WTC11 (cell line): ENCODE measurements at regions not wholly inside any gene's neighbourhood (a gene's known extent, or its start where the extent isn't known, plus 50 kb on each side); places are given as distances from the start of the nearest gene placed in this dataset.

Source experiments
- ATAC-seq: fragments of 200-7000 bp; cut with Tn5 transposase; 2 replicates; pipeline ENCODE4 v1.10.0; 2021; ENCODE audit warnings: mild to moderate bottlenecking, moderate library complexity
- CTCF ChIA-PET: fragments of 300-600 bp; sonication (Branson Sonifier 250); formaldehyde crosslinking; loops from one replicate; lab custom pipeline; 2021; ENCODE audit warnings: antibody characterized with exemption; lab: Charles Lee
- POLR2A ChIA-PET: fragments of 350-600 bp; sonication (Branson Sonifier 250); formaldehyde crosslinking; loops from one replicate; lab custom pipeline; 2021; ENCODE audit warnings: antibody characterized with exemption; lab: Charles Lee
- DNase-seq: peaks from one replicate; pipeline ENCODE4 v3.0.0; 2021; ENCODE audit warnings: low spot score
- H3K27ac Mint-ChIP-seq: 2 replicates; pipeline ENCODE4 v1.8.0; 2021; ENCODE audit warnings: mixed read lengths
- H3K27me3 Mint-ChIP-seq: 2 replicates; pipeline ENCODE4 v1.8.0; 2021; ENCODE audit warnings: low read depth, mild to moderate bottlenecking, moderate library complexity, mixed read lengths
- H3K36me3 Mint-ChIP-seq: 2 replicates; pipeline ENCODE4 v1.8.0; 2021; ENCODE audit warnings: mixed read lengths
- H3K4me1 Mint-ChIP-seq: 2 replicates; pipeline ENCODE4 v1.8.0; 2022; ENCODE audit warnings: mixed read lengths
- H3K4me3 Mint-ChIP-seq: 2 replicates; pipeline ENCODE4 v1.8.0; 2021; ENCODE audit warnings: mild to moderate bottlenecking, moderate library complexity, mixed read lengths
- H3K9me3 Mint-ChIP-seq: 2 replicates; pipeline ENCODE4 v1.8.0; 2021; ENCODE audit warnings: mixed read lengths
- CBFB ChIP-seq: sonication (generic); formaldehyde crosslinking; IDR thresholded peaks from 2 replicates; pipeline ENCODE4 v1.8.1; 2022; ENCODE audit warnings: mild to moderate bottlenecking, low read depth, missing genetic modification reagents
- CREB1 ChIP-seq: sonication (generic); formaldehyde crosslinking; IDR thresholded peaks from 2 replicates; pipeline ENCODE4 v1.8.0; 2023; ENCODE audit warnings: mild to moderate bottlenecking, missing genetic modification reagents
- MXD4 ChIP-seq: fragments of 250-450 bp; sonication (Bioruptor Pico); IDR thresholded peaks from 2 replicates; pipeline ENCODE4 v1.8.0; 2021; ENCODE audit warnings: mild to moderate bottlenecking, moderate library complexity, borderline replicate concordance
- NR2C2 ChIP-seq: sonication (generic); formaldehyde crosslinking; IDR thresholded peaks from 2 replicates; pipeline ENCODE4 v1.8.0; 2022; ENCODE audit warnings: mild to moderate bottlenecking, missing genetic modification reagents
- SMAD3 ChIP-seq: sonication (generic); formaldehyde crosslinking; IDR thresholded peaks from 2 replicates; pipeline ENCODE4 v1.8.0; 2022; ENCODE audit warnings: missing genetic modification reagents, mild to moderate bottlenecking, borderline replicate concordance
- ZBTB21 ChIP-seq: sonication (generic); formaldehyde crosslinking; IDR thresholded peaks from 2 replicates; pipeline ENCODE4 v1.8.1; 2023; ENCODE audit warnings: mild to moderate bottlenecking, missing genetic modification reagents, borderline replicate concordance
- ZNF138 ChIP-seq: sonication (generic); formaldehyde crosslinking; conservative IDR thresholded peaks from 2 replicates; pipeline ENCODE4 v1.8.1; 2022; ENCODE audit warnings: mild to moderate bottlenecking, moderate library complexity, missing genetic modification reagents
- ZNF317 ChIP-seq: sonication (generic); formaldehyde crosslinking; IDR thresholded peaks from 2 replicates; pipeline ENCODE4 v1.8.1; 2023; ENCODE audit warnings: low read depth, mild to moderate bottlenecking, moderate library complexity, missing genetic modification reagents, borderline replicate concordance
- ZNF396 ChIP-seq: fragments of 250-450 bp; sonication (Bioruptor Pico); IDR thresholded peaks from 2 replicates; pipeline ENCODE4 v1.8.0; 2021; ENCODE audit warnings: mild to moderate bottlenecking, moderate library complexity, borderline replicate concordance
- ZNF423 ChIP-seq: fragments of 250-450 bp; sonication (Bioruptor Pico); IDR thresholded peaks from 2 replicates; pipeline ENCODE4 v2.1.2; 2022; ENCODE audit warnings: mild to moderate bottlenecking, moderate library complexity
- TF ChIP-seq, protein P1 (sequence below): sonication (generic); formaldehyde crosslinking; IDR thresholded peaks from 2 replicates; pipeline ENCODE4 v1.8.0; 2023; ENCODE audit warnings: mild to moderate bottlenecking, missing genetic modification reagents
- TF ChIP-seq, protein P2 (sequence below): fragments of 250-450 bp; sonication (Bioruptor Pico); conservative IDR thresholded peaks from 2 replicates; pipeline ENCODE4 v1.9.0; 2021; ENCODE audit warnings: mild to moderate bottlenecking
- TF ChIP-seq, protein P3 (sequence below): fragments of 200-600 bp; IDR thresholded peaks from 2 replicates; pipeline ENCODE4 v1.8.0; 2022; ENCODE audit warnings: antibody characterized with exemption
- TF ChIP-seq, protein P4 (sequence below): sonication (generic); formaldehyde crosslinking; IDR thresholded peaks from 2 replicates; pipeline ENCODE4 v1.8.1; 2023; ENCODE audit warnings: mild to moderate bottlenecking, missing genetic modification reagents, moderate library complexity
- TF ChIP-seq, protein P5 (sequence below): sonication (generic); formaldehyde crosslinking; IDR thresholded peaks from 2 replicates; pipeline ENCODE4 v1.8.1; 2023; ENCODE audit warnings: mild to moderate bottlenecking, missing genetic modification reagents
- TF ChIP-seq, protein P6 (sequence below): sonication (generic); formaldehyde crosslinking; IDR thresholded peaks from 2 replicates; pipeline ENCODE4 v1.8.1; 2023; ENCODE audit warnings: mild to moderate bottlenecking, missing genetic modification reagents, moderate library complexity
- TF ChIP-seq, protein P7 (sequence below): sonication (generic); formaldehyde crosslinking; IDR thresholded peaks from 2 replicates; pipeline ENCODE4 v1.8.1; 2023; ENCODE audit warnings: mild to moderate bottlenecking, moderate library complexity, missing genetic modification reagents
- TF ChIP-seq, protein P8 (sequence below): fragments of 250-450 bp; sonication (Bioruptor Pico); IDR thresholded peaks from 2 replicates; pipeline ENCODE4 v1.9.0; 2021; ENCODE audit warnings: mild to moderate bottlenecking

DNA sequence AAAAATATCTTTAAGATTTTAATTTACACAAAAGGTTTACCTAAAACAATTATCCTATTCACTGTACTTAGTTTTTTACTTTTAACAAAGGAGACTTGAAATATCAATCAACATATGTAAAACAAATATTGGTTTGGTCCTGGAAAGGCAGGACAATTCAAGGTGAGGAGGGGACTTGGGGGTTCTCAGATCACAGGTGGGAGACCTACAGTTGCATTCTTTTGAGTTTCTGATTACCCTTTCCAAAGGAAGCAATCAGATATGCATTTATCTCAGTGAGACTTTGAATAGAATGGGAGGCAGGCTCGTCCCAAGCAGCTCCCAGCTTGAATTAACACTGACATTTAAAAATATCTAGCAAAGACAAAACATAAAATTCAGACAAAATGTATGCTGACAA lies 1917.3 kb downstream of the C4orf33 start:
- peak; percentile 36; the same call in 1 of the 2 replicates for ATAC-seq
- Mint-ChIP-seq H3K4me1 (peaks cover 12% of the 10 kb centered on the region), H3K9me3 (peaks cover 6% of the 10 kb centered on the region; the same call in 1 of the 2 replicates), H3K27ac (no peak overlapping the region; the same call in 1 of the 2 replicates), H3K27me3 (peaks cover 8% of the 10 kb centered on the region), H3K4me3 (no peak overlapping the region), H3K36me3 (no peaks in the 10 kb centered on the region)
- ChIA-PET POLR2A (no interaction called here), CTCF (no interaction called here)
- DNase-seq = no peak
- TF ChIP-seq ZNF396 (no peak), CBFB (CRISPR knock-in tag) (no peak)
- TF ChIP-seq, protein P1, sequence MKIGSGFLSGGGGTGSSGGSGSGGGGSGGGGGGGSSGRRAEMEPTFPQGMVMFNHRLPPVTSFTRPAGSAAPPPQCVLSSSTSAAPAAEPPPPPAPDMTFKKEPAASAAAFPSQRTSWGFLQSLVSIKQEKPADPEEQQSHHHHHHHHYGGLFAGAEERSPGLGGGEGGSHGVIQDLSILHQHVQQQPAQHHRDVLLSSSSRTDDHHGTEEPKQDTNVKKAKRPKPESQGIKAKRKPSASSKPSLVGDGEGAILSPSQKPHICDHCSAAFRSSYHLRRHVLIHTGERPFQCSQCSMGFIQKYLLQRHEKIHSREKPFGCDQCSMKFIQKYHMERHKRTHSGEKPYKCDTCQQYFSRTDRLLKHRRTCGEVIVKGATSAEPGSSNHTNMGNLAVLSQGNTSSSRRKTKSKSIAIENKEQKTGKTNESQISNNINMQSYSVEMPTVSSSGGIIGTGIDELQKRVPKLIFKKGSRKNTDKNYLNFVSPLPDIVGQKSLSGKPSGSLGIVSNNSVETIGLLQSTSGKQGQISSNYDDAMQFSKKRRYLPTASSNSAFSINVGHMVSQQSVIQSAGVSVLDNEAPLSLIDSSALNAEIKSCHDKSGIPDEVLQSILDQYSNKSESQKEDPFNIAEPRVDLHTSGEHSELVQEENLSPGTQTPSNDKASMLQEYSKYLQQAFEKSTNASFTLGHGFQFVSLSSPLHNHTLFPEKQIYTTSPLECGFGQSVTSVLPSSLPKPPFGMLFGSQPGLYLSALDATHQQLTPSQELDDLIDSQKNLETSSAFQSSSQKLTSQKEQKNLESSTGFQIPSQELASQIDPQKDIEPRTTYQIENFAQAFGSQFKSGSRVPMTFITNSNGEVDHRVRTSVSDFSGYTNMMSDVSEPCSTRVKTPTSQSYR (CRISPR knock-in tag) = no peak
- TF ChIP-seq, protein P2, sequence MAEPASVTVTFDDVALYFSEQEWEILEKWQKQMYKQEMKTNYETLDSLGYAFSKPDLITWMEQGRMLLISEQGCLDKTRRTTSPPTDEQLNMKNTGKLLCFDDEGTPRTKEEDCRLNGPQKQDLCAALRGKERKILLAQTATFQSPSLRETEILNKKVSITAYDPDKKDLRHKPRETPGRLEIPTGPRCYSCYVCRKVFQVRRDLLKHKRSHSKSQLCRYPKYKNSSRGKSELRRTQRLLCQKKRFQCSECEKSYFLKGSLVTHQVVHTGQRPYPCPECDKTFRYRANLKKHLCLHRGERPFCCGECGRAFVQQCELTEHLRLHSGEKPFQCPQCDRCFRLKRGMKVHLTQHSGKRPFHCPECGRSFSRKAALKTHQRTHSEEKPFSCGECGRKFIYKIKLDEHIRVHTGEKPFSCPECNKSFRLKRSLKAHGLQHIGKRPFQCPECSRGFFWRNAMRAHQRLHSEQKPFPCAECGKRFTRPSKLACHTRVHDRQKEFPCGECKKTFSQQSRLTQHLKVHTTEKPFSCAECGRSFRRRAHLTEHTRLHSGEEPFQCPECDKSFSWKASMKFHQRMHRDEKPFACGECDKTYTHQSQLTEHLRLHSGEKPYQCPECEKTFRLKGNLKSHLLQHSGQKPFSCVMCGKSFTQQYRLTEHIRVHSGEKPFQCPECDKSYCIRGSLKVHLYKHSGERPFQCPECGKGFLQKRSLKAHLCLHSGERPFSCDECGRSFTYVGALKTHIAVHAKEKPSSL (CRISPR knock-in tag) = no peak

DNA sequence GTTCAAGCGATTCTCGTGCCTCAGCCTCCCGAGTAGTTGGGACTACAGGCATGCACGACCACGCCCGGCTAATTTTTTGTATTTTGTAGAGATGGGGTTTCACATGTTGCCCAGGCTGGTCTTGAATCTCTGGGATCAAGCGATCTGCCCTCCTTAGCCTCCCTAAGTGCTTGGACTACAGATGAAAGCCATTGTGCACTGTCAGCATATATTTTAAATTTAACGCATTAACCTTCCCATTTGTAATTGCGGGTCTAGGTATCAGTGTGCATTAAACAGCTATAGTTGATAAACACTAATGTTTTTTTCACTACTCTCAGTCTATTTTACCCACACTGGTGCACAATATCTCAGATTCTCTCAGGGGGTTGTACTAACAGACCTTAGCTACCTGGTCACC lies 1930.8 kb downstream of the C4orf33 start:
- H3K27me3 Mint-ChIP-seq = no peaks in the 10 kb centered on the region
- no peak for ATAC-seq

DNA sequence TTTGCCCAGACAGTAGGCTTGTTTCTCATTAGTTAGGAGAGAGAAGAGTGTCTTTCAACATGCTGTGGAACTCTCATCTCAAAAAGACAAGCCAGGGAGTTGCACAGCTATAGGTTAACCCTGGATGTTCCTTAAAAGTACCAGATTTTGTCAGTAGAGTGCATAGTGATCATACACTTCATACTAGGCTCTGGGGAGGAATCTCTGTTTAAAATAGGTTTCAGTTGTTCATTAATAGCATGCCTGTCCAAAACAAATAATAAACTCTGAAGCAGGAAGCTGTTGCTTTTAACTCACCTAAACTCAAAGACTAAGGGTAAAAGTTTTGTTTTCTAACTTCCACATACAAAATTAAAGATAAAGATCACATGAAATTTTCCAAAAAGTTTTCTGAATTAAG lies 1948.4 kb downstream of the C4orf33 start:
- DNase-seq = no peak
- no peaks in the 10 kb centered on the region for H3K27me3 Mint-ChIP-seq
- H3K4me1 Mint-ChIP-seq = peaks cover 7% of the 10 kb centered on the region; the same call in 1 of the 2 replicates
- H3K4me3 Mint-ChIP-seq = no peak overlapping the region
- ChIA-PET POLR2A (no interaction called here), CTCF (no interaction called here)
- H3K27ac Mint-ChIP-seq = no peak overlapping the region
- H3K9me3 Mint-ChIP-seq = no peaks in the 10 kb centered on the region
- no peaks in the 10 kb centered on the region for H3K36me3 Mint-ChIP-seq
- ATAC-seq = no peak
- TF ChIP-seq, protein P3, sequence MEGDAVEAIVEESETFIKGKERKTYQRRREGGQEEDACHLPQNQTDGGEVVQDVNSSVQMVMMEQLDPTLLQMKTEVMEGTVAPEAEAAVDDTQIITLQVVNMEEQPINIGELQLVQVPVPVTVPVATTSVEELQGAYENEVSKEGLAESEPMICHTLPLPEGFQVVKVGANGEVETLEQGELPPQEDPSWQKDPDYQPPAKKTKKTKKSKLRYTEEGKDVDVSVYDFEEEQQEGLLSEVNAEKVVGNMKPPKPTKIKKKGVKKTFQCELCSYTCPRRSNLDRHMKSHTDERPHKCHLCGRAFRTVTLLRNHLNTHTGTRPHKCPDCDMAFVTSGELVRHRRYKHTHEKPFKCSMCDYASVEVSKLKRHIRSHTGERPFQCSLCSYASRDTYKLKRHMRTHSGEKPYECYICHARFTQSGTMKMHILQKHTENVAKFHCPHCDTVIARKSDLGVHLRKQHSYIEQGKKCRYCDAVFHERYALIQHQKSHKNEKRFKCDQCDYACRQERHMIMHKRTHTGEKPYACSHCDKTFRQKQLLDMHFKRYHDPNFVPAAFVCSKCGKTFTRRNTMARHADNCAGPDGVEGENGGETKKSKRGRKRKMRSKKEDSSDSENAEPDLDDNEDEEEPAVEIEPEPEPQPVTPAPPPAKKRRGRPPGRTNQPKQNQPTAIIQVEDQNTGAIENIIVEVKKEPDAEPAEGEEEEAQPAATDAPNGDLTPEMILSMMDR = no peak
- TF ChIP-seq, protein P4, sequence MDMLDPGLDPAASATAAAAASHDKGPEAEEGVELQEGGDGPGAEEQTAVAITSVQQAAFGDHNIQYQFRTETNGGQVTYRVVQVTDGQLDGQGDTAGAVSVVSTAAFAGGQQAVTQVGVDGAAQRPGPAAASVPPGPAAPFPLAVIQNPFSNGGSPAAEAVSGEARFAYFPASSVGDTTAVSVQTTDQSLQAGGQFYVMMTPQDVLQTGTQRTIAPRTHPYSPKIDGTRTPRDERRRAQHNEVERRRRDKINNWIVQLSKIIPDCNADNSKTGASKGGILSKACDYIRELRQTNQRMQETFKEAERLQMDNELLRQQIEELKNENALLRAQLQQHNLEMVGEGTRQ = no peak
- TF ChIP-seq ZNF423 (CRISPR knock-in tag) (no peak), MXD4 (CRISPR knock-in tag) (no peak), ZNF317 (no peak), ZBTB21 (CRISPR knock-in tag) (no peak), CREB1 (CRISPR knock-in tag) (no peak), ZNF138 (CRISPR knock-in tag) (no peak), NR2C2 (CRISPR knock-in tag) (no peak)
- TF ChIP-seq, protein P5, sequence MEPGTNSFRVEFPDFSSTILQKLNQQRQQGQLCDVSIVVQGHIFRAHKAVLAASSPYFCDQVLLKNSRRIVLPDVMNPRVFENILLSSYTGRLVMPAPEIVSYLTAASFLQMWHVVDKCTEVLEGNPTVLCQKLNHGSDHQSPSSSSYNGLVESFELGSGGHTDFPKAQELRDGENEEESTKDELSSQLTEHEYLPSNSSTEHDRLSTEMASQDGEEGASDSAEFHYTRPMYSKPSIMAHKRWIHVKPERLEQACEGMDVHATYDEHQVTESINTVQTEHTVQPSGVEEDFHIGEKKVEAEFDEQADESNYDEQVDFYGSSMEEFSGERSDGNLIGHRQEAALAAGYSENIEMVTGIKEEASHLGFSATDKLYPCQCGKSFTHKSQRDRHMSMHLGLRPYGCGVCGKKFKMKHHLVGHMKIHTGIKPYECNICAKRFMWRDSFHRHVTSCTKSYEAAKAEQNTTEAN (CRISPR knock-in tag) = no peak
- TF ChIP-seq, protein P6, sequence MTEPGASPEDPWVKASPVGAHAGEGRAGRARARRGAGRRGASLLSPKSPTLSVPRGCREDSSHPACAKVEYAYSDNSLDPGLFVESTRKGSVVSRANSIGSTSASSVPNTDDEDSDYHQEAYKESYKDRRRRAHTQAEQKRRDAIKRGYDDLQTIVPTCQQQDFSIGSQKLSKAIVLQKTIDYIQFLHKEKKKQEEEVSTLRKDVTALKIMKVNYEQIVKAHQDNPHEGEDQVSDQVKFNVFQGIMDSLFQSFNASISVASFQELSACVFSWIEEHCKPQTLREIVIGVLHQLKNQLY = no peak
- TF ChIP-seq, protein P7, sequence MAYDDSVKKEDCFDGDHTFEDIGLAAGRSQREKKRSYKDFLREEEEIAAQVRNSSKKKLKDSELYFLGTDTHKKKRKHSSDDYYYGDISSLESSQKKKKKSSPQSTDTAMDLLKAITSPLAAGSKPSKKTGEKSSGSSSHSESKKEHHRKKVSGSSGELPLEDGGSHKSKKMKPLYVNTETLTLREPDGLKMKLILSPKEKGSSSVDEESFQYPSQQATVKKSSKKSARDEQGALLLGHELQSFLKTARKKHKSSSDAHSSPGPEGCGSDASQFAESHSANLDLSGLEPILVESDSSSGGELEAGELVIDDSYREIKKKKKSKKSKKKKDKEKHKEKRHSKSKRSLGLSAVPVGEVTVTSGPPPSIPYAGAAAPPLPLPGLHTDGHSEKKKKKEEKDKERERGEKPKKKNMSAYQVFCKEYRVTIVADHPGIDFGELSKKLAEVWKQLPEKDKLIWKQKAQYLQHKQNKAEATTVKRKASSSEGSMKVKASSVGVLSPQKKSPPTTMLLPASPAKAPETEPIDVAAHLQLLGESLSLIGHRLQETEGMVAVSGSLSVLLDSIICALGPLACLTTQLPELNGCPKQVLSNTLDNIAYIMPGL (CRISPR knock-in tag) = no peak
- TF ChIP-seq, protein P8, sequence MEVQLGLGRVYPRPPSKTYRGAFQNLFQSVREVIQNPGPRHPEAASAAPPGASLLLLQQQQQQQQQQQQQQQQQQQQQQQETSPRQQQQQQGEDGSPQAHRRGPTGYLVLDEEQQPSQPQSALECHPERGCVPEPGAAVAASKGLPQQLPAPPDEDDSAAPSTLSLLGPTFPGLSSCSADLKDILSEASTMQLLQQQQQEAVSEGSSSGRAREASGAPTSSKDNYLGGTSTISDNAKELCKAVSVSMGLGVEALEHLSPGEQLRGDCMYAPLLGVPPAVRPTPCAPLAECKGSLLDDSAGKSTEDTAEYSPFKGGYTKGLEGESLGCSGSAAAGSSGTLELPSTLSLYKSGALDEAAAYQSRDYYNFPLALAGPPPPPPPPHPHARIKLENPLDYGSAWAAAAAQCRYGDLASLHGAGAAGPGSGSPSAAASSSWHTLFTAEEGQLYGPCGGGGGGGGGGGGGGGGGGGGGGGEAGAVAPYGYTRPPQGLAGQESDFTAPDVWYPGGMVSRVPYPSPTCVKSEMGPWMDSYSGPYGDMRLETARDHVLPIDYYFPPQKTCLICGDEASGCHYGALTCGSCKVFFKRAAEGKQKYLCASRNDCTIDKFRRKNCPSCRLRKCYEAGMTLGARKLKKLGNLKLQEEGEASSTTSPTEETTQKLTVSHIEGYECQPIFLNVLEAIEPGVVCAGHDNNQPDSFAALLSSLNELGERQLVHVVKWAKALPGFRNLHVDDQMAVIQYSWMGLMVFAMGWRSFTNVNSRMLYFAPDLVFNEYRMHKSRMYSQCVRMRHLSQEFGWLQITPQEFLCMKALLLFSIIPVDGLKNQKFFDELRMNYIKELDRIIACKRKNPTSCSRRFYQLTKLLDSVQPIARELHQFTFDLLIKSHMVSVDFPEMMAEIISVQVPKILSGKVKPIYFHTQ = no peak

More for the DNA sequence above, 1930.8 kb downstream of the C4orf33 start:
- H3K4me3 Mint-ChIP-seq = no peak overlapping the region
- ChIA-PET POLR2A (no interaction called here), CTCF (no interaction called here)
- peaks cover 4% of the 10 kb centered on the region for H3K9me3 Mint-ChIP-seq
- peaks cover 3% of the 10 kb centered on the region; the same call in 1 of the 2 replicates for H3K4me1 Mint-ChIP-seq
- no peaks in the 10 kb centered on the region for H3K36me3 Mint-ChIP-seq
- no peak overlapping the region for H3K27ac Mint-ChIP-seq
- TF ChIP-seq SMAD3 (CRISPR knock-in tag) = no peak
- no peak for DNase-seq
